ENCODE measurements at regions not wholly inside any gene's neighbourhood (a gene's known extent, or its start where the extent isn't known, plus 50 kb on each side); places are given as distances from the start of the nearest gene placed in this dataset.

DNA sequence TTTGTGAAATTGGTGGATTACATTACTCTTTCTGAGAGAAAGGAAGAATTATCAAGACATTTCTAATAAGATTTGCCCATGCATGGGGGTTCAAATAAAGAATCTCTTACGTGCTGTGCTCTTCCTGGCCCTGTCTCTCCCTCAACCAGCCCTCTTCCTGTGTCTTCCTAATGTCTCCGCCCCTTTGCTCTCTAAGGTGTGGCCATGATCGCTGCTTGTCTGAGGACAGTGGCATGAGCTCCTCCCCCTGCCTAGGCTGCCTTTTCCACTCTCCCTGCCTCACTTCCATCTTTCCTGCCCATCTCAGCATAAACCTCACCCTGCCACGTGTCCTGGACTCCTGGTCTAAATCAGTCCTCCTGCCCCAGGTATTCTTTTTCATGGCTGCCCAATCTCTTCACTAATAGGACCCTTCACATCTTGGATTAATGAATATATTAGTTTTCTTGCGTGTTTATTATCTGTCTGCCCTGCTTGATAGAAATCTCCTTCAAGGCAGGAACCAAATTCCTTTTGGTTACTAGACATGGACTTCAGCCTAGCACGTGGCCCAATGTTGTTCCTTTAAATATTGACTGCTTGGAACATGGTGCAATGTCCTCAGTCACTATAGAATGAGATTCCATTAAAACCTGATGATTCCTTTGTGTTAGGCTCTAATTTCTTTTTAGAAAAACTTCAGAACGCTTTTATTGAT, 122.3 kb downstream of the MTRR start:
- H3K4me1 Mint-ChIP-seq (ENCODE audit: low read depth) = no peaks in the 10 kb centered on the region
- no peak for DNase-seq
- no peak overlapping the region for H3K27ac Mint-ChIP-seq
- peaks cover 4% of the 10 kb centered on the region; the same call in 1 of the 2 replicates for H3K9me3 Mint-ChIP-seq
- TF ChIP-seq, protein P1, sequence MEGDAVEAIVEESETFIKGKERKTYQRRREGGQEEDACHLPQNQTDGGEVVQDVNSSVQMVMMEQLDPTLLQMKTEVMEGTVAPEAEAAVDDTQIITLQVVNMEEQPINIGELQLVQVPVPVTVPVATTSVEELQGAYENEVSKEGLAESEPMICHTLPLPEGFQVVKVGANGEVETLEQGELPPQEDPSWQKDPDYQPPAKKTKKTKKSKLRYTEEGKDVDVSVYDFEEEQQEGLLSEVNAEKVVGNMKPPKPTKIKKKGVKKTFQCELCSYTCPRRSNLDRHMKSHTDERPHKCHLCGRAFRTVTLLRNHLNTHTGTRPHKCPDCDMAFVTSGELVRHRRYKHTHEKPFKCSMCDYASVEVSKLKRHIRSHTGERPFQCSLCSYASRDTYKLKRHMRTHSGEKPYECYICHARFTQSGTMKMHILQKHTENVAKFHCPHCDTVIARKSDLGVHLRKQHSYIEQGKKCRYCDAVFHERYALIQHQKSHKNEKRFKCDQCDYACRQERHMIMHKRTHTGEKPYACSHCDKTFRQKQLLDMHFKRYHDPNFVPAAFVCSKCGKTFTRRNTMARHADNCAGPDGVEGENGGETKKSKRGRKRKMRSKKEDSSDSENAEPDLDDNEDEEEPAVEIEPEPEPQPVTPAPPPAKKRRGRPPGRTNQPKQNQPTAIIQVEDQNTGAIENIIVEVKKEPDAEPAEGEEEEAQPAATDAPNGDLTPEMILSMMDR (IDR thresholded peaks at IDR 0.05) = no peak
- no peak overlapping the region for H3K4me3 Mint-ChIP-seq
- H3K27me3 Mint-ChIP-seq (ENCODE audit: insufficient read depth) = peaks cover 1% of the 10 kb centered on the region; the same call in 1 of the 2 replicates
- H3K36me3 Mint-ChIP-seq (ENCODE audit: low read depth) = no peaks in the 10 kb centered on the region

DNA sequence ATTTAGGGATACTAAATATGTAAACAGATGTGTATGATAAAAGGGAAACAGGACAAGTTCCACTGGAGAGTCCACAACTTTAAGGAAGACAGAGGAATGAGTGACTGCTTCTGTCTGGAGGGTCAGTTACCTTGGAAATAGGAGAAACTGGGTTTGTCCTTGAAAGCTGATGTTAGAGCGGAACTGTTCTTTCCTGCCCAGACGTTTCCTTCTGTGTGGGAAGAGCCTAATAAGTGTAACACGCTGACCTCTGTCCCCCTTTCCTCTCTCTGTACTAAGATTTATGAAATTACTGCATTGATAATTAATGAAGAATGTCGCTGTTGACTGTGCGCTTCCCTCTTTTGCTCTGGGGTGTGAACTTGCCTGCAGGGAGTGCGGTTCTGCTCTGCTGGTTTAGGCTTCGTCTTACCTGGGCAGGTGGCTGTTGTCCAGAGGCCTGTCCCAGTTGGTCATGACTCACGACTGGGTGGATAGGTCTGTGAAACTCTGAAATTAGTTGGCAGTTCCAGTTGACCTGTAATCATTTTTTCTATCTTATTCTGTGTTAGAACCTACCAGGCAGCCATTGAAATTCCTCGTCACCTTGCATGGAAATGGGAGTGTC, 126.8 kb downstream of the MTRR start:
- DNase-seq = no peak
- no peaks in the 10 kb centered on the region for H3K36me3 Mint-ChIP-seq (ENCODE audit: low read depth)
- TF ChIP-seq, protein P1 (IDR thresholded peaks at IDR 0.05) = no peak
- no peaks in the 10 kb centered on the region for H3K4me1 Mint-ChIP-seq (ENCODE audit: low read depth)
- H3K4me3 Mint-ChIP-seq = no peak overlapping the region
- H3K27me3 Mint-ChIP-seq (ENCODE audit: insufficient read depth) = no peaks in the 10 kb centered on the region; the same call in none of the 2 replicates
- H3K9me3 Mint-ChIP-seq = peaks cover 4% of the 10 kb centered on the region; the same call in 1 of the 2 replicates
- no peak overlapping the region for H3K27ac Mint-ChIP-seq

DNA sequence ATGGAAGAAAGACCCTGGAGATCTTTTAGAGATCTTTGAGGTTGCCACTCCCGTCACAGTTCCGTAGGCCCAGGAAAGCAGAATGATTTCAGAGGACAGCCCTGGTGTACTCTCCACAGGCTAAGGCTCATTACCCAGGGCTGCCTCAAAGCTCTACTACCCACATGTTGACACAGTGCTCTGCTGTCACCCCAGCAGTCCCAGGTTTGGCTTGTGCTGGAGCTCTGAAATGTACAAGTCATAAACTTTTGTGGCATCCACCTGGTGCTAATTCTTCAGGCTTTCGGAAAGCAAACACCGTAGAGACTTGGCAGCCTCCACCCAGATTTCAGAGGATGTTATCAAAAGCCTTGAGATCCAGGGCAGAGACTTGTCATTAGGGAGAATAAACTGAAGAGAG, 136.5 kb downstream of the MTRR start:
- Mint-ChIP-seq H3K27ac (no peak overlapping the region), H3K36me3 (ENCODE audit: low read depth) (no peaks in the 10 kb centered on the region), H3K4me1 (ENCODE audit: low read depth) (no peaks in the 10 kb centered on the region), H3K9me3 (peaks cover 15% of the 10 kb centered on the region), H3K27me3 (ENCODE audit: insufficient read depth) (no peaks in the 10 kb centered on the region; the same call in 1 of the 2 replicates), H3K4me3 (no peak overlapping the region)
- DNase-seq = no peak
- TF ChIP-seq, protein P1 (IDR thresholded peaks at IDR 0.05) = no peak

DNA sequence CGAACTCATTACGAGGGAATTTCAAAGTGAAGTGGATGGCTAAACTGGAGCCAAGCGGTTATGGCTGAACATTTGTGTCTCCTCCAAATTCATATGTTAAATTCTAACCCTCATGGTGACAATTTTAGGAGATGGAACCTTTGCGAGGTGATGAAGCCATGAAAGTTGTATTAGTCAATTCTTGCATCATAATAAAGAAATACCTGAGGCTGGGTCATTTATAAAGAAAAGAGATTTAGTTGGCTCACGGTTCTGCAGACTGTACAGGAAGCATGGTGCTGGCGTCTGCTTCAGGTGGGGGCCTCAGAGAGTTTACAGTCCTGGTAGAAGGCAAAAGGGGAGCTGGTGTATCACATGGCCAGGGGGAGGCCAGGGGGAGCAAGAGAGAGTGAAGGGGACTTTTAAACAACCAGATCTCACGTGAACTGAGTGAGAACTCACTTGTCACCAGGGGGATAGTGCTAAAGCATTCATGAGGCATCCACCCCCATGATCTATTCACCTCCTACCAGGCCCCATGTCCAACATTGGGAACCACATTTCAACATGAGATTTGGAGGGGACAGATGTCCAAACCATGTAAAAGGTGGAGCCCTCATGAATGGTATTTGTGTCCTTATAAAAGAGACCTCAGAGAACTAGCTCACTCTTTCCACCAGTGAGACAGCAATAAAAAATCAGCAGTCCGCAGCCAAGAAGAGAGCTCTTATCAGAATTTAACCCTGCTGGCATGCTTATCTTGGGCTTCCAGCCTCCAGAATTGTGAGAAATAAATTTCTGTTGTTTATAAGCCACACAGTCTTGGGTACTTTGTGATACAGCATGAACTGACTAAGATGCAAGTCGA, 143.4 kb downstream of the MTRR start:
- H3K4me1 Mint-ChIP-seq (ENCODE audit: low read depth) = no peaks in the 10 kb centered on the region
- H3K27me3 Mint-ChIP-seq (ENCODE audit: insufficient read depth) = no peaks in the 10 kb centered on the region; the same call in none of the 2 replicates
- no peaks in the 10 kb centered on the region for H3K36me3 Mint-ChIP-seq (ENCODE audit: low read depth)
- no peak for DNase-seq
- no peak overlapping the region for H3K4me3 Mint-ChIP-seq
- peaks cover 21% of the 10 kb centered on the region for H3K9me3 Mint-ChIP-seq
- TF ChIP-seq, protein P1 (IDR thresholded peaks at IDR 0.05) = no peak
- H3K27ac Mint-ChIP-seq = no peak overlapping the region

DNA sequence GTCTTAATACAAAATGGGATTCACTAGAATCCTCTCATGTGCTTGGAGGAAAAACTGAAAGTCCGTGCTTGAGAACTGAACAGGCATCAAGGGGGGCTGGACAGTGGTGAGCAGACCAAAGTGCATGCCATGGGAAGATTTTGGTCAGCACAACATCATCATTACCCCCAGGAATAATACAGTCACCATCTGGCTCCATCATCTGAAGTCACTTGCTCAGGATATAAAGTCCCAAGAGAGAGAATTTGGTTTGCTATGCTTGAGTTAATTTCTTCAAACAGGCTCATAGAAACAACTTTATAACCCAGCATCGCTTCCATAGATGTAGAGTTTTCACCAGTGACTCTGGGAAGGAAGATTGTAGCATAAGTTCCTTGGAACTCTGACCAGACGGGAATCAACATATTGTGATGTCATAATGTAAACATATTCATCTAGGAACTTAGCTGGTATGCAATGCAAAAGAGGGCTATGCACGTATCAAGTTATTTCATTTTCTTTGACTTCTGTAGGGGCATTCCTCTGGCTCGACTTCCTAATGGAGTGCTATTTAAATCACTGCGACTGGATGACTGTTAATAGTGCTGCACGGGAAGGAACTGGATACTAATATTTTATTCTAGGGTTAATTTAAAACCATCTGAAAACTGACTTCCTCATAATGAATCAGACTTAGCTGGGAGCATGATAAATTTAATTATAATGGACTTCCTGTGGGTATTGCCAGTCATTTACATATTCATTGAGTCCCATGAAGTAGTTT, 145.2 kb downstream of the MTRR start:
- H3K9me3 Mint-ChIP-seq = peaks cover 14% of the 10 kb centered on the region
- no peaks in the 10 kb centered on the region for H3K36me3 Mint-ChIP-seq (ENCODE audit: low read depth)
- no peak overlapping the region for H3K4me3 Mint-ChIP-seq
- TF ChIP-seq, protein P1 (IDR thresholded peaks at IDR 0.05) = no peak
- H3K27ac Mint-ChIP-seq = no peak overlapping the region
- H3K4me1 Mint-ChIP-seq (ENCODE audit: low read depth) = no peaks in the 10 kb centered on the region
- no peak for DNase-seq
- no peaks in the 10 kb centered on the region; the same call in 1 of the 2 replicates for H3K27me3 Mint-ChIP-seq (ENCODE audit: insufficient read depth)
